Activated CD8-positive, alpha-beta memory T cell treated with anti-CD3 and anti-CD28 coated beads for 36 hours (primary cell): ENCODE measurements at regions not wholly inside any gene's neighbourhood (a gene's known extent, or its start where the extent isn't known, plus 50 kb on each side); places are given as distances from the start of the nearest gene placed in this dataset.

Experiments used
- CTCF ChIA-PET: fragments of 350-600 bp; sonication (Branson Sonifier 250); formaldehyde crosslinking; loops from one replicate; lab custom pipeline; 2021; ENCODE audit warnings: antibody characterized with exemption; lab: Charles Lee
- POLR2A ChIA-PET: fragments of 350-600 bp; sonication (Branson Sonifier 250); formaldehyde crosslinking; loops from one replicate; lab custom pipeline; 2021; ENCODE audit warnings: antibody characterized with exemption; lab: Charles Lee

GRCh38 chr22:48532986-48533385, 1294.7 kb downstream of the BRD1 start:
- POLR2A ChIA-PET, result no interaction called here
- CTCF ChIA-PET, result no interaction called here

DNA sequence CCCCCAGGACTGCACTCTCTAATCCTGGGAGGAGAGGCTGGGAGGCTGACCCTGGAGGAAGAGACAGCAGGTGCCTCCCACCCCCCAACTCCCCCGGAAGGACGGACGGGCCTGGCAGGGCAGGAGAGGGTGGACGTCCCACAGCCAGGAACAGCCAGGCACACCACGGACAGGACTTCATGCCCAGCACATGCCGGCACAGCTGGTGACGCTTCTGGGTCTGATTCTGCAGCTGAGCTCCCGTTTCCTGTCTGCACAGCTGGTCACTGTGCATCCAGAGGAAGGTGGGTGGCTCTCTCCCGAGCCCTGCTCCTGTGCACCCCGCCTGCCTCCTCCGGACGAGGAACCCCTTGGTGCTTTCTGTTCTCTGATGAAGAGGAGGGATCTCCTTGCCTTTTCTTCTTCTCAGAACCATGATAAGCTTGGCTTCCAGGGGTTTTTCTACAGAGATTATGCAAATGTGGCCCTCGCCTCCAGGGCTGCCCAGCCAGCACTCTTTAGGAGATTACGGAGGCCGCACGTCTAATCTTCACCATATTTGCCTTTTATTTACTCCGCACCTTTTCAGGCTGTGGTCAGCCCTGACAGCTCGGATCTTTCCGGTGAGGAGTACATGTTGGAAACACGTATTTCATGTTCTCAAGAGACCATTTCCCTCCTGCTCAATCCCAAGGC, 1295.8 kb downstream of the BRD1 start:
- CTCF ChIA-PET, result no interaction called here
- POLR2A ChIA-PET, result no interaction called here

GRCh38 chr22:48531108-48531507, 1296.6 kb downstream of the BRD1 start:
- ChIA-PET POLR2A (no interaction called here), CTCF (no interaction called here)

- POLR2A ChIA-PET, result no interaction called here
- CTCF ChIA-PET, result no interaction called here
Measured at GRCh38 chr22:48530666-48531065, 1297.0 kb downstream of the BRD1 start.

- ChIA-PET POLR2A (no interaction called here), CTCF (no interaction called here)
Measured at GRCh38 chr22:48528221-48528915, 1299.3 kb downstream of the BRD1 start.

- CTCF ChIA-PET, result no interaction called here
Measured at GRCh38 chr22:48523761-48524160, 1303.9 kb downstream of the BRD1 start.

GRCh38 chr22:48523091-48523490, 1304.6 kb downstream of the BRD1 start:
- ChIA-PET POLR2A (no interaction called here), CTCF (no interaction called here)

More at GRCh38 chr22:48523761-48524160, 1303.9 kb downstream of the BRD1 start:
- POLR2A ChIA-PET, result no interaction called here

GRCh38 chr22:48522271-48522670, 1305.4 kb downstream of the BRD1 start:
- POLR2A ChIA-PET, result no interaction called here
- CTCF ChIA-PET, result no interaction called here

DNA sequence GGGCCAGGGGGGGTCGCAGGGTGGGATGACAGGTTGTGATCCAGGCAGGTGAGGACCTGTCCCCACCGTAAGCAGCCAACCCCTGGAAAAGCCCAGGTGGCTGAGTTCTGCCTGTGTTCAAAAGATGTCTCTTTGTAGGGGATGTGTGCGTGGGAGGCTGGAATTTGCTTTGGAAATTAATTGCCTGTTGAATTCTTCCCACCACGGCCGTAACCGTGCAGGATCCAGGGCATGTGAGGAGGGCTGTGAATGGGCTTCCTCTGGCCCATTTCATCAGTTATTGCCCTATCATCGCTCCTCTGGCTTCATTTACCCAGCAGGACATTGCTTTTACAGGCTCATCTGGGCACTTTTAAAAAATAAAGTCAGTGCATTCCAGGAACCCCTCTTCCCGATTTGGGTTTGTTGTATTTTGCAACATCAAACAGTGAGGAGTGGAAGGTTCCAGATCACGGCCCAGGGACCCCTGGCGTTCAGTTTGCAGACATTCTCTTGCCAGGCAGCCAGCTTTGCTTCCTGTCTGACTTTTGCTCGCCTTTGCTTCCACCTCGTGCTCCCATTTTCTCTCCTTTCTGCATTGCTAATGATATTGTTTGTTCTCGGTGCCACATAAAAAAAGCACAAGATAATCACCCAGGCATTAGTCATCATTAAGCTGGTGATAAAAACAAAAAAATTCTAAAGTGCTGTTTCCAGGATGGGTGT, 1306.6 kb downstream of the BRD1 start:
- ChIA-PET POLR2A (no interaction called here), CTCF (no interaction called here)

DNA sequence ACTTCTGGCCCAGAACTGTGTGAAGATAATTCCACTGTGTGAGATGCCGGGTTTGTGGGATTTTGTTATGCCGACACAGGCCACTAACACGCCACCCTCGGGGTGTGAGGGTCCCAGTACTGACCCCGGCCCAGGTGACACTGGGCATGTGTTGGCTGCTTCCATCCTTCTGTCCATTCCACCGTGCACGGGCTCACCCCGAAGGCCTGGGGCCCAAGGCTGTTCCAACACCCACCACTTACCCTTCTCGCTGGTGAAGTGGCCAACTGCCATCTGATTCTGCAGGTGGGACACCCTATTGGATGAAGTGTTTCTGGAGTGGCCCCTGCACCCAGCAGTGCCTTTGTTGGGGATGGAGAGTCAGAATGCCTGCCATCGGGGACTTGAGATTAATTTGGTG, 1307.5 kb downstream of the BRD1 start:
- POLR2A ChIA-PET, result no interaction called here
- CTCF ChIA-PET, result no interaction called here

- ChIA-PET CTCF (no interaction called here), POLR2A (no interaction called here)
Measured at GRCh38 chr22:48517039-48518030, 1310.3 kb downstream of the BRD1 start.

DNA sequence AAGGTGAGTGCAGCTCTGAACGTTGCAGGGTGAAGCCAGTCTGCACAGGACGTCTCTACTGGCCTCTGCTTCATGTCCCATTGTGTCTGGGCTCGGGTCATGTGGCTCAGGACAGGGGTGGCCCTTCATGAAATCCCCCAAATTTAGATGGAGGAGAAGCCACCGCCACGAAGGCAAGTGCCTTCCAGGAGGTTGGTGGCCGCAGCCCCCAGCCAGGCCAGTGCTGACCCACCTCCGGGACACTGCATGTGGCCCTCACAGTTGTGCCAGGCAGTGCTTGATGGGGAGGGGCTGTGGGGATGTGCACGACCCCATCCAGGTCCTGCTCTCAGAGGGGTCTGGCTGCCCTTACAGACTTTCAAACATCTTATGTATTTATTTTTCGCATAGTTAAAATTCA, 1311.1 kb downstream of the BRD1 start:
- ChIA-PET CTCF (no interaction called here), POLR2A (no interaction called here)

DNA sequence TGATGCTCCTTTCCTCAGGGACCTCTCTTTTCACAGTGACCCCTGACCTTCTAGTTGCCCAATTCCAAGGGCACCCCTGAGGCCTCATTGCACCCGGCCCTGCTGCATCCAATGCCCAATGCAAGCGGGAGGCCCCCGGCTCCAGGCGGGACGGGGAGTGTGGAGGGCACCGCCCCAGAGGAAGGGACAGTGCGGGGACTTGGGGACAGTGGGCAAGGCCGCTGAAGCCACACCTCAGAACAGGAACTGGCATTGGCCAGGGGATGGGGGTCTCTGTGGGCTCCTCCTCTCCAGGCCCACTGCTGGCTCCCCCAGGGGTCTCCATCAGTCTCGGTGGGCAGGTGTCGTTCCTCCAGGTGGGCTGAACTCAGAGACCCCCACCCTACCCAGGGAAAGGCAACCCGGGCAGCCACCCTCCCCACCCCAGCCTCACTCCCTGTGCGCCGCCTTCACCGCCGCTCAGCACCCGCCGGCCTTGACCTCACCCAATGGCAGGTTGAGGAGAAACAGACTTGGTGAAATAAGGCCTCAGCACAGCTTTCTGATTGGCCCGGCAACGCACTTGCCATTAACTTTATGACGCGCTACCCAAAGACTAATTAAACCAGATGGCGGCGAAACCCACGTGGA, 1312.0 kb downstream of the BRD1 start:
- ChIA-PET CTCF (no interaction called here), POLR2A (no interaction called here)

- POLR2A ChIA-PET, result no interaction called here
Measured at GRCh38 chr22:48513929-48514328, 1313.7 kb downstream of the BRD1 start.

DNA sequence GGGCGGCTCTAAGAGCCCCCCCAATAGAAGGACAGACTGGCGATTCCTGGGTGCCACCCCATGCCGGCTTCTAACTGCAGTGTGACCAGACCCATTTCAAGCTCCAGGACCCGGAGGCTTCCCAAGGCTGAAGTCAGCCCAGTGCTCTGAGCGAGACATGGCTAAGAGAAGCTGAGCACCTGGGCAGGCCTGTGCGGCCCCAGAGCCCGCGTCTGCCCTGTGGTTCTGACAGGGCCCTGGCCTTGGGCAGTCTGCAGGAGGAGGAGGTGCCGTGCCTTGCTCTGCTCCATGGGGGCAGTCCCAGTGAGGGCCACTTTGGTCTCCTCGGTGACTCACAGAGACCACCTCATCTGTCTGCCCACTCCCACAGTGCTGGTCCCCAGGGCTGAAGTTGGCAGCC, 1314.2 kb downstream of the BRD1 start:
- CTCF ChIA-PET, result no interaction called here
- POLR2A ChIA-PET, result no interaction called here

More at GRCh38 chr22:48513929-48514328, 1313.7 kb downstream of the BRD1 start:
- CTCF ChIA-PET, result no interaction called here

DNA sequence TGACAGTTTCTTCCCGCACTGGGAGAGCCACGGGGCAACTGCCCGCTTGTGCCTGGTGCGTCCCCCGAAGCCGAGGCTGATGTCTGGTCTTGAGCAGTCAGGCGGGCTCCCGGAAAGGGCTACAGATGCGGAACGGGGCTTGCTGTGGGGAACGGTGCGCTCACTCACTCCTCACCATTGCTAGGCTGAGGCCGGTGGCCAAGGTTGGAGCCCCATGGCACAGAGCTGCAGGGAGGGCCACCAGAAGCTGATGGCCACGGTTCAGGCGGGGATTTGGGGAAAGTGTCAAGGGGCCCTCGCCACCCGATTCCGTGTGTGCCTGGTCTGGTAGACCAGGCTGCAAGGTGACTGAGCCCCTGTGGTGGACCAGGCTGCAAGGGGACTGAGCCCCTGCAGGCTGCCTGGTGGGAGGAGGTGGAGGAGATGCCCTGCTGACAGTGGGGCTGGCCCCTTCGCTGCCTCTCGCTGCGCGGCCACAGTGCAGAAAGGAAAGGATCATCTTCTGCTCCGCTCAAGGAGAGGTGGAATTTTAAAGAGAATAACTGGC, 1315.8 kb downstream of the BRD1 start:
- POLR2A ChIA-PET, result no interaction called here
- CTCF ChIA-PET, result no interaction called here

- POLR2A ChIA-PET, result no interaction called here
- CTCF ChIA-PET, result no interaction called here
Measured at GRCh38 chr22:48511211-48511610, 1316.5 kb downstream of the BRD1 start.

DNA sequence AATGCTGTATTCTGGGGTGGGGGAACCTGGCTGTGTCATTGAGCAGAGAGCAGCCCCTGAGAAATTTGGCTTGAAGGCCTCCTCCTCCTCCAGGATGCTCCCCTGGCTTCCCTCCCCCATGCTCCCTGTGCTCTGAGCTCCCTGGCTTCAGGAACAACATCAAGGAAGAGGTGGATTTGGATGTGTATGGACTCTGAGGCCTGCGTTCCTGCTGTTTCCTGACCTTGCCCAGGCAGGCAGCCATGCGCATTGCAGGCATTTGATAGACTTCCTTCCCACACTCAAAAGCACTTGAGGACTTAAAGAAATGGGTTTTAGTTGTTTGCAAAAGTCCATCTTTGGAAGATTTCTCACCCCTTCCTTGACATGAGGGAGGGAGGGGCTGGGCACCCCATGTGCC, 1317.1 kb downstream of the BRD1 start:
- CTCF ChIA-PET, result no interaction called here

More for the DNA sequence above, 1317.1 kb downstream of the BRD1 start:
- POLR2A ChIA-PET, result no interaction called here
